Rectal smooth muscle tissue (tissue), 1 donor: ENCODE measurements at regions not wholly inside any gene's neighbourhood (a gene's known extent, or its start where the extent isn't known, plus 50 kb on each side); places are given as distances from the start of the nearest gene placed in this dataset.
"Not testable (repeated sequence)": the region's sequence is repeated elsewhere in the genome, so short reads cannot be mapped to it uniquely, and the experiment has no call there.

Source experiments
- H3K27ac ChIP-seq: one replicate; pipeline ENCODE4 v1.7.0; 2013; ENCODE audit warnings: low read depth, low read length, inconsistent platforms
- H3K27me3 ChIP-seq: one replicate; pipeline ENCODE4 v1.7.0; 2013; ENCODE audit warnings: low read length; ENCODE audit not compliant: control insufficient read depth, insufficient read depth
- H3K36me3 ChIP-seq: one replicate; pipeline ENCODE4 v1.7.0; 2013; ENCODE audit warnings: low read length; ENCODE audit not compliant: control insufficient read depth, insufficient read depth
- H3K4me1 ChIP-seq: one replicate; pipeline ENCODE4 v1.7.0; 2013; ENCODE audit warnings: low read length; ENCODE audit not compliant: control insufficient read depth, insufficient read depth
- H3K4me3 ChIP-seq: one replicate; pipeline ENCODE4 v1.7.0; 2013; ENCODE audit warnings: low read length
- H3K9ac ChIP-seq: one replicate; pipeline ENCODE4 v1.7.0; 2013; ENCODE audit warnings: low read length

DNA sequence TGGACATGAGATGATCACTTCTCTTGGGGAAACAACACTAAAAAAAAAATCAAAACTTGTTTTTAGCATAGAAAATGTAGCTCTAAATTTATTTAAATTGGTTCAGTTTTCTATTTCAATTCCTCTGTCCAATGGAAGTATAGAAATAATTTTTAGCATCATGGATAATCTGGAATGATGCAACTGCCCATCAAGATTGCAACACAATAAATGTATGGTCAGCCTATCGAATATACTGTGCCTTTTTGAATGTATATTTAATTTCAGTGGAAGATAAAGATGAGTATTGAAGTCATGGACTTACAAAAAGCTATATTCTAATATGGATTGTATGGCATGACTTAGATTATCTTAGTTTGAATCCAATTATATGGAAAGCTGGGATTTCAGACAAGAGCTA is 906.7 kb downstream of the IGSF11 start:
- no peaks in the 10 kb centered on the region for H3K36me3 ChIP-seq
- no peaks in the 10 kb centered on the region for H3K27me3 ChIP-seq
- H3K4me3 ChIP-seq, result no peak overlapping the region
- H3K27ac ChIP-seq, result no peak overlapping the region
- H3K4me1 ChIP-seq, result no peaks in the 10 kb centered on the region
- no peak overlapping the region for H3K9ac ChIP-seq

DNA sequence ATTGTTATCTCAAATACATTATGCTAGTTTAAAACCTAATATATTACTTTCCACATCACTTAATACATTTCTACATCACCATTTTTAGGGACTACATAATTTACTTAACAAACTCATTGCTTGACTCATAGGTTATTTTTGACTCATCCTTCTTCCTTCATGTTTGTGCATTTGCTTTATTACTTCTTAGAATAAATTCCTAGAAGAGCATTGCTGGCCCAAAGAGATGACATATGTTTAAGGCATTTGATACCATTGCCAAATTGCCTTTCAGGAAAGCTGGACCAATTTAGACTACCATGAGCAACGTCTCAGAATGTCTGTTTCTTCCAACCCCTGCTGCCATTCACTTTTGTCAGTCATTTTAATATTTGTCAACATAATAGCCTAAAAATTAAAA is 905.8 kb downstream of the IGSF11 start:
- H3K27ac ChIP-seq, result no peak overlapping the region
- H3K9ac ChIP-seq, result no peak overlapping the region
- no peak overlapping the region for H3K4me3 ChIP-seq
- H3K36me3 ChIP-seq, result no peaks in the 10 kb centered on the region
- H3K4me1 ChIP-seq, result no peaks in the 10 kb centered on the region
- no peaks in the 10 kb centered on the region for H3K27me3 ChIP-seq

DNA sequence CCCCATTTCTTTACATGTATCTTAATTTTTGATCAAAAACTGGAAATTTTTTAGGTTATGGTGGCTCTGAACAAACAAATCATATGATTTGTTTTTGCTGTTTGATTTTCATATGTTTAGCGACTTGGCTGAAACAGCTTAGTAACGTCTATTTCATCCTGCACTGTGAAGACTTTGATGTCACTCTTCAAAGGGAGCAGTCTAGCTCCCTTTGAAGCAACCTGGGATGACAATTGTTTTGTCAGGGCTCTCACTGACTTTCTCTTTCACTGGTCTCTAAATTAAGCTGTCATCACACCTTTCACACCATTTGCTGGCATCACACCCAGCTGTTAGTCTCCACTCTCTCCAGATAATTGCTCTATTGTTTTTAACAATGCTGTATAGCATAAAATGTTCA is 896.9 kb downstream of the IGSF11 start:
- Histone ChIP-seq H3K27ac (no peak overlapping the region), H3K9ac (no peak overlapping the region), H3K27me3 (no peaks in the 10 kb centered on the region), H3K4me3 (no peak overlapping the region), H3K36me3 (no peaks in the 10 kb centered on the region), H3K4me1 (no peaks in the 10 kb centered on the region)

DNA sequence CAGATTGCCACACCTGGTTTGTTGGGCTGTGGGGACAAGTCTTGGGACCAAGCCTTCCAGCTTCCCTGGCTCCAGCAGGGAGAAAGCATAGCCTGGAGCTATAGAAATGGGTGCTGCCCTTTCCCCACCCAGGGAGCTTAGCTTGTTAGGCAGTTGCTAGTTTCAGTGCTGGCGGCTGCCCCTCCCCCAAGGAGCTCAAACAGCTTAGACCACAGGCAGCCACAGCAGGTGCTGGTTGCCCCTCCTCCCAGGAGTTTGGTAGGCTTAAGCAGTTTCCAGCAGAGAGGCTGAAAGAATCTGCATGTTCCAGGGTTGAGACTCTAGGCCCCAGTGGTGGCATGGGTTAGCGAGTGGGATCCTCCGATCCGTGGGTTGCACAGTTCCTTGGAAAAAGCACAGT is 889.7 kb downstream of the IGSF11 start:
- Histone ChIP-seq H3K4me3 (no peak overlapping the region), H3K27me3 (no peaks in the 10 kb centered on the region), H3K36me3 (no peaks in the 10 kb centered on the region), H3K4me1 (no peaks in the 10 kb centered on the region), H3K27ac (no peak overlapping the region), H3K9ac (no peak overlapping the region)

- H3K36me3 ChIP-seq, result no peaks in the 10 kb centered on the region
- no peak overlapping the region for H3K27ac ChIP-seq
- no peak overlapping the region for H3K9ac ChIP-seq
- H3K4me3 ChIP-seq, result no peak overlapping the region
- no peaks in the 10 kb centered on the region for H3K27me3 ChIP-seq
- no peaks in the 10 kb centered on the region for H3K4me1 ChIP-seq
These were observed 887.8 kb downstream of the IGSF11 start for GRCh38 chr3:118146658-118147375.

DNA sequence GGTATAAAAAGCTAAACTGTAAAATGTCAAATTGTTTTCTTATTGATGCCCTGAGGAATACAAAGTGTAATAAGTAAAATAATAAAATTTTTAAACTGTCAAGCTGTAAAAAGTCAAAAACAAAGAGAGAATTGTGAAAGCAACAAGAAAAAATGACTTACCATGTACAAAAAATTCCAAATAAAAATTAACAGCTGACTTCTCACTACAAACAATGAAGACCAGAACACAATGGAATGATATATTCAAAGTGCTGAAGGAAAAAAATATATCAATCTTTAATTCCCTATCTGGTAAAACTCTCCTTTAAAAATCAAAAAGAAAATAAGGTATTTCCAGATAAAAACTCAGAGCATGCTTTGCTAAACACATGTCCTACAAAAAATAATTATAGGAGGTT is 883.5 kb downstream of the IGSF11 start:
- no peak overlapping the region for H3K4me3 ChIP-seq
- no peaks in the 10 kb centered on the region for H3K27me3 ChIP-seq
- H3K36me3 ChIP-seq, result no peaks in the 10 kb centered on the region
- H3K4me1 ChIP-seq, result no peaks in the 10 kb centered on the region
- no peak overlapping the region for H3K27ac ChIP-seq
- H3K9ac ChIP-seq, result no peak overlapping the region

DNA sequence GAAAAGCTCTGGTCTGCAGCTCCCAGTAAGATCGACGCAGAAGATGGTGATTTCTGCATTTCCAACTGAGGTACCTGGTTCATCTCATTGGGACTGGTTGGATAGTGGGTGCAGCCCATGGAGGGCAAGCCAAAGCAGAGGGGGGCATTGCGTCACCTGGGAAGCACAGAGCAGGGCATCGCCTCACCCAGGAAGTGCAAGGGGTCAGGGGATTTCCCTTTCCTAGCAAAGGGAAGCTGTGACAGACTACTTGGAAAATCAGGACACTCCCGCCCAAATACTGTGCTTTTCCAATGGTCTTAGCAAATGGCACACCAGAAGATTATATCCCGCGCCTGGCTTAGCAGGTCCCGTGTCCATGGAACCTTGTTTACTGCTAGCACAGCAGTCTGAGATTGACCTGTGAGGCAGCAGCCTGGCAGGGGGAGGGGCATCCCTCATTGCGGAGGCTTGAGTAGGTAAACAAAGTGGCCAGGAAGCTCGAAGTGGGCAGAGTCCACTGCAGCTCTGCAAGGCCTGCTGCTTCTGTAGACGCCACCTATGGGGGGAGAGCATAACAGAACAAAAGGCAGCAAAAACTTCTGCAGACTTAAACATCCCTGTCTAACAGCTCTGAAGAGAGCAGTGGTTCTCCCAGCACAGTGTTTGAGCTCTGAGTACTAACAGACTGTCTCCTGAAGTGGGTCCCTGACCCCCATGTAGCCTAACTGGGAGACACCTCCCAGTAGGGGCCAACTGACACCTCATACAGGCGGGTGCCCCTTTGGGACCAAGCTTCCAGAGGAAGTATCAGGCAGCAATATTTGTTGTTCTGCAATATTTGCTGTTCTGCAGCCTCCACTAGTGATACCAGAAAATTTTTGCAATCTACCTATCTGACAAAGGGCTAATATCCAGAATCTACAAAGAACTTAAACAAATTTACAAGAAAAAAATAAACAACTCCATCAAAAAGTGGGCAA is 871.7 kb downstream of the IGSF11 start:
- not testable (repeated sequence) for H3K9ac ChIP-seq, H3K27ac ChIP-seq, H3K4me1 ChIP-seq, H3K4me3 ChIP-seq, H3K27me3 ChIP-seq, H3K36me3 ChIP-seq

DNA sequence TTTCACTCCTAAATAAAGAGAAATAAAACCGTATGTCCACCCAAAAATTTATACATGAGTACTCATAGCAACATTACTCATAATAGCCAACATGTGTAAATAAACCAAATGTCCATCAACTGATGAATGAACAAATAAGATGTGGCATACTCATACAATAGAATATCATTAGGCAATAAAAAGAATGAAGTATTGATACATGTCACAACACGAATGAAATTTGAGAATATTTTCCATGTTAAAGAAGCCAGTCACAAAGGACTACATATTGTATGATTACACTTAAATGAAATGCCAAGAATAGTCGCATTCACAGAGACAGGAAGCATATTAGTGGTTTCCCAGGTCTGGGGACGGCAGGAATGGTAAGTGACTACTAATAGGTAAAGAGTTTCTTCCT is 869.2 kb downstream of the IGSF11 start:
- Histone ChIP-seq H3K4me1 (no peaks in the 10 kb centered on the region), H3K36me3 (no peaks in the 10 kb centered on the region), H3K4me3 (no peak overlapping the region), H3K9ac (no peak overlapping the region), H3K27me3 (no peaks in the 10 kb centered on the region), H3K27ac (no peak overlapping the region)

GRCh38 chr3:118167571-118167970 is 867.1 kb downstream of the IGSF11 start:
- H3K36me3 ChIP-seq, result no peaks in the 10 kb centered on the region
- H3K4me1 ChIP-seq, result no peaks in the 10 kb centered on the region
- no peak overlapping the region for H3K4me3 ChIP-seq
- H3K27me3 ChIP-seq, result no peaks in the 10 kb centered on the region
- H3K9ac ChIP-seq, result no peak overlapping the region
- no peak overlapping the region for H3K27ac ChIP-seq

- Histone ChIP-seq H3K27ac (no peak overlapping the region), H3K9ac (no peak overlapping the region), H3K27me3 (no peaks in the 10 kb centered on the region), H3K4me3 (no peak overlapping the region), H3K4me1 (no peaks in the 10 kb centered on the region), H3K36me3 (no peaks in the 10 kb centered on the region)
These were observed 866.5 kb downstream of the IGSF11 start for GRCh38 chr3:118168175-118168574.

GRCh38 chr3:118171236-118171852 is 863.3 kb downstream of the IGSF11 start:
- H3K27me3 ChIP-seq, result no peaks in the 10 kb centered on the region
- no peaks in the 10 kb centered on the region for H3K4me1 ChIP-seq
- H3K27ac ChIP-seq, result no peak overlapping the region
- no peak overlapping the region for H3K4me3 ChIP-seq
- H3K9ac ChIP-seq, result no peak overlapping the region
- no peaks in the 10 kb centered on the region for H3K36me3 ChIP-seq

DNA sequence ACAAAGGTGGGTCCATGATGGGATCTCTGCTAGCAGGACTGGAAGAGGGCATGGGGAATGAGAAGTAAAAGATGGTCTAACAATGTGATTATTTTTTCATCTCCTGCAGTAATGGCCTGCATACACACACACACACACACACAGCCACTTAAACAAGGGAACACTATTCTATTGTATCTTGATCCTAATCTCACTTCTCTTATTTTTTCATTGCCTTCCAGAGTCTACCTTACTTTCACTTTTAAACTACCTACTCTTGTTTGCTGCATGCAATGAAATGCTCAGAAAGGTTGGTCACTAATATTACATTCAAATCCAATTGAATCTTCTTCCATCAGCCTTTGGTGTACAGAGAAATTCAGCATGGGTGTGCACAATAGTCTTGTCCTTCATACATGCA is 853.8 kb downstream of the IGSF11 start:
- no peaks in the 10 kb centered on the region for H3K4me1 ChIP-seq
- no peak overlapping the region for H3K27ac ChIP-seq

More for the DNA sequence above, 853.8 kb downstream of the IGSF11 start:
- no peak overlapping the region for H3K4me3 ChIP-seq
- H3K9ac ChIP-seq, result no peak overlapping the region
- no peaks in the 10 kb centered on the region for H3K36me3 ChIP-seq
- H3K27me3 ChIP-seq, result no peaks in the 10 kb centered on the region
